Fibroblast of skin of right quadriceps (primary cell): ENCODE measurements at regions not wholly inside any gene's neighbourhood (a gene's known extent, or its start where the extent isn't known, plus 50 kb on each side); places are given as distances from the start of the nearest gene placed in this dataset.

Experiments
- DNase-seq: peaks from one replicate; pipeline ENCODE4 v3.0.0-alpha.2; 2013

DNA sequence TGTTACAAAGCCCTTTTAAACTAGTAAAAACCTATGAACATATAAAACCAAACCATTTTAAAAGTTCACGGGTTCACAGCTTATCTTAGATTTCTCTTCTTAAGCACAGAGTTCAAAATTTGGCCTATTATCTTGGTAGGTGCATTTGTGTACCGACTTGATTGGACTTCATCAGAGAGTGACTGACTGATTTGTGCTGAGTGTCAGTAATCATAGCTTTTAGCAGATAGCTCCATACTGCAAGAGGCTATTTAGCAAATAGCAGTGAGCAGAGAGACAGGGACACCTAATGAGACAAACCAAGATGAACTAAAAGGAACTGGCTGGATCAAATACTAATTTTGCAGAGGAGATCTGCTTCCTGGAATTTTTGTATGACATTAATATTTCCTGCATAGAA lies 274.5 kb downstream of the PRR16 start:
- DNase-seq = no peak

DNA sequence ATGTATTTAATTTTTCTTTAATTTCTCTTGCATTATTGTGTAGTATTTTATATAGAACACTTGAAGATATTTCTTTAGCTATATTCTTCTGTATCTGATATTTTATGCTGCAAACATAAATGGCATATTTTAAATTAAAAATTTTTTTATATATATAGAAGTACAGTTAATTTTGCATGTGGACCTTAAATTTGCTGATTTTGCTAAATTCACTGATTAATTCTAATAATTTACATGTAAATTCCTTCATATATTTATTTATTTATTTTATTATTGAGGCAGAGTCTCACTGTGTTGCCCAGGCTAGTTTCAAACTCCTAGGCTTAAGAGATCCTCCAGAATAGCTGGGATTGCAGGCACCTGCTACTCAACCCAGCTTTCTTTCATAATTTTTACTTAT lies 276.9 kb downstream of the PRR16 start:
- DNase-seq = no peak

DNA sequence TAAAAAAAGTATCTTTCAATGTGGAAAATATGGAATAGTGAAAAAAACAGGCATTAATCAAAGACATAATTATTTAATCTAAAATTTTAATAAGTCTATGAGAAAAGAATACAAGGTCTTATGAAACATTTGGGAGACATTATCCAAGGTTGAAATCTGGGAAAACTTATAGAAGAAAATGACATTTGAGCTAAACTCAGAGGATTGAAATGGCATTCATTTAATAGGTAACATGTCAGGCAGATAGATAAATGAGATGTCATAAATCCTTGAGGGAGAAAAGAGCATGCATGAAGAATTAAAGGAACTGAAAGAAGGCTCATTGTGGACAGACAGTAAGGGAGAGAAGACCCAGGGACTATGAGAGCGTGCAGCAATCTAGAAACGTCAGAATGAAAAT lies 284.4 kb downstream of the PRR16 start:
- DNase-seq = no peak

DNA sequence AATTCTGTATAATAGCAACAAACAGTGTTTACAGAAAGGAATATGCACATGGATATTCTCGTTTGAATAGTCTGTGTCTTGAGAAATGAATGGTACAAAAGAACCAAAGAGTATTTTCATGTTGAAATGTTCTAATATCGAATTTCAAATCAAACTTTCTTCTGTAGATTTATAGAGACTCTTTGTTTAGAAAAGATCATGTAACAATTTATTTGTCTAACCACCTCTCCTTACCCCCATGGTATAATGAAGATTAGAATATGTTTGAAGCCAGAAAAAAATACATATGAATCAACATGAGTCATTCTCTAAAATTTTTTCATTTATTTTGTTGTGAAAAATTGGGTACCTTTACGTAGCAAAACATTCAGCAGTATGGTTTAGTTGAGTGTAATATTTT lies 285.6 kb downstream of the PRR16 start:
- no peak for DNase-seq

DNA sequence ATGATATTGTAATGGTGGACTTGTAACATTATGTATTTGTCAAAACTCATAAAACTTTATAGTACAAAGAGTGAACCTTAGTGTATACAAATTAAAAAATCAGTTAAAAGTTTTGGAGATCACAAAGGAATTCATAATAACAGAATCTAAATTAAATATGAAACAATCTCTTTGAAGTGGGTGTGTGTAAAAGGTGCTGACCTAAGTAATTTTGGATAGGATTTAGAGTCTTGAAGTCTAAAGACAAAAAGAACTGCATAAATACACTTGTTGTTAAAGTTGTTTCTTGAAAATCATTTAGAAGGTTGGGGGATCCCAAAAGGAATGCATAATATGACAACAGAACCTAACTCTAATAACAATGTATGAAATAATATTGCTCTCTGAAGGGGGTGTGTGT lies 295.5 kb downstream of the PRR16 start:
- DNase-seq = no peak

DNA sequence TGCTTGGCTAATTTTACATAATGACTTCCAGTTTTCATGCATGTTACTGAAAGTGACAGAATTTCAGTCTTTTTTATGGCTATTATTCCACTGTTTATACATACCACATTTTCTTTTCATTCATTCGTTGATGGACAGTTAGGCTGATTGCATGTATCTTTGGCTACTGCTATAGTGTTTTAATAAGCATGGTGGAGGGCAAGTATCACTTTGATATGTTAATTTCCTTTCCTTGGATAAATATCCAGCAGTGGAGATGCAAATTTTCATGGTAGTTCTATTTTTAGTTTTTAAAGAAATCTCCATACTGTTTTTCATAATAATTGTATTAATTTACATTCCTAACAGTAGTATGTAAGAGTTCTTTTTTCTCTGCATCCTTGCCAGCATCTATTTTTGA lies 297.9 kb downstream of the PRR16 start:
- no peak for DNase-seq

DNA sequence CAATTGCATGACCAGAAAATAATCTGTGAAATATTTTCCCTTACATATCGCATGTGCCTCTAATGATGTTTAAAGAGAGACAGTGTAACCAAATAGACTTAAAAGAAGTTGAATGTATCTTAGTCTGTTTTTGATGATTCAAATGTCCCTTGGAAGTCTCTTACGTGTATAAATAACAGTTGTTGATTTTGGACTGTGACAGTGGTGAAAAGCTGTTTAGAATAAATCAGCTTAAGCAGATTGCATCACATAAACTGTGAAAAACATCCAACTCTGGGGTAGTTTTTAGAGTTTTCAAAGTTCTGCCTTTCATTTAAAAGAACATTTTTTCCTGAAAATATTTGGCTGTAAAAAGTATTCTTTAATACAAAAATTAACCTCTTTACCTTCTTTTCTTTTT lies 301.1 kb downstream of the PRR16 start:
- DNase-seq = peak; percentile 54

DNA sequence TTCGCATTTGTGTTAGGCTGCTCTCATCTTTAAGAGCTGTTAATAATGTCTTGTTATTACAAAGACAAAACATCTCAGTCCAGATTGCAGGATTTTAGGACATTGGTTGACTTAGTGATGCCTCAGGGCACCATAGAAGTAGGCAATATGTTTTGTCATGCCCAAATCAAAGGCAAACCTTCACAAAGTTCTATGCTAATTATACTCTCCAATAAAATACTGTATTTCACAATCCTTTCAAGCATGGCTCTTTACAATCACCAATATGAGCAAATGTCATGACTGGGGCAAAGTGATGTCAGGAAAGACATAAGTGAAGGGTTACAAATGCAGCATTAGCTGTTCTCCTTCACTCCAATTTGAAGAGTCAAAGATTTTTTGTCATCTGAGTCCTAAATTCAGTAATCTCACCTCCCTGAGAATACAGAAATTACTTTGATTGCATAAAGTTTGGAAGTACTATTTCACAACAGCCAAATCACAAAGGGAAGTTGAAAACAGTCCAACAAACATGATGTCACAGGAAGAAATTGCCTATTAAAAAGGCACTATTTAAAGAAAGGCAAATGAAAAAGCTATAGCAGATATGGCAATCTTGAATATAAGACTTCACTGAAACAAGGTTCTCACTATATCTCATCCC lies 303.2 kb downstream of the PRR16 start:
- DNase-seq = peak; percentile 71

DNA sequence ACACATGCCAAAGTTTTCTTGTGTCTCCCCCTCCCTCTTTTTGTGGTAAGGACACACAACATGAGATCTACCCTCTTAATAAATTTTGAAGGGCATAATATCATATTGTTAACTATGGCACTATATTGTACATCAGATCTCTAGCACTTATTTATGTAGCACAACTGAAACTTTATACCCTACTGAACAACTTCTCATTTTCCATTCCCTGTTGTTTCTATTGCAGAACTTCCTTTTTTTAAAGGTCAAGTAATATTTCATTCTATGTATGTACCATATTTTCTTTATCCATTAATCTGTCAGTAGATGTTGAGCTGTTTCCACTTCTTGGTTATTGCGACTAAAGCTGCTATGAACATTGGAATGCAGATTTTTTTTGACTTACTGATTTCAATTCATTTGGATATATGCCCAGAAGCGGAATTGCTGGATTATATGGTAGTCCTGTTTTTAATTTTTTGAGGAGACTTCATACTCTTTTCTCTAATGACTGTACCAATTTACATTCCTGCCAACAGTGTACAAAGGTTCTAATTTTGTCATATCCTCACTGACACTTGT lies 305.3 kb downstream of the PRR16 start:
- peak; percentile 95 for DNase-seq

DNA sequence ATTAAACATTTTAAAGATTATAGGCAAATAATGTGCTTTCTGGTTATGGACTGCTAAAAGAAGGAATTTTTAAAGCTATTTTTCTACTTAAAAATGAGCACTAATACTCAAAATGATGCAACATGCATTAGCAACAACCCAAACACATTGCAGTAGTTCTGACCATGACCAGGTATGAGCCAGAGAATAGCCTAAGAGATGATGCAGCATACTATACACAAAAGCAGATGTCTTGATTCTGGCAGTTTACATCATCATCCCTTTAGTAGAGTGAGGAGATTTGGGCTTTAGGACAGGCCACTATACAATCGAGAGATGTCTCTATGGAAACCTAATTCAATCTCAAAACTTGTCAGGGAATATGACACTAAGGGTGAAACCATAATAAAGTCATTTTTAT lies 307.1 kb downstream of the PRR16 start:
- DNase-seq = peak; percentile 37

DNA sequence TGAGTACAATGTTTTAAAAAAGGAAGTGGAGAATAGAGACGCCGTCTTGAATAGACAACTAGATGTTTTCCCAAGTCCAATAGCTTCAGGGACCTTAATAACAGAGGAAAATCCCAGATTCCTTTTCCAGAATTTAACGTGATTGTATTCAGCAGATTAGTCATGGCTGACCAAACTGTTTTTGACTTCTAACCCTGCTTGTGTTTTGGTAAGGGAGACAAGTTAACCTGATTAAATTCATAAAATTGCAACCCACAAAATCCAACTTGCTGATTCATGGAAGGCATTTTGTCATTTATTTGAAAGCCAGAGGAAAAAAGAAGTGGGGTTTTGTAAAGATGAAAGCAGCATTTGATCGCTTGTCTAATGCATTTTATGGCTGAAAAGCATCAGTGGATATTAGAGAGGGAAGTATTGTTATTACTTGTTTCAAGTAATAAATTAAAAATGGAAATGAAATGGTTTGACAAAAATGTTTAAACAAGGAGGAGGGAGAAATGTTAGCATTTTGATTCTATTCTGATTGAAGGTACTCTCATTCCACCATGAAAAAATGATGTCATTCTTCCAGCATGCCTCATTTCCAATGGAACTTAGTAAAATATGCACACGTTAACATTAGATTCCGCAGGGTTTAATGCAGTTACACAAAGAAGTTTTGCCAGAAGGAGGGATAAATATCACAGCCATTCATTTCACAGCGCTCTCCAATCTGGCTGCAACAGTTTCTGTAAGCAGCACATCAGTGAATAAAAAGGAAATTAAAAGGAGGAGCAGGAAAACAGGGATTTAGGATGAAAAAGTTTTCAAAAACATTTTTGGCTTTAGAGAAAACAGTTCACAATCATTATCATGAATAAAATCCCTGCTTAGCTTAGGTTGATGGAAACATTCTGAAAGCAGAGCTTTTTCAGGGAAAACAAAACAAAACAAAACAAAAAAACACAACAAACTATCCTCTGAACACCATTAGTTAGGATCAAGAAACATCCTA lies 314.7 kb downstream of the PRR16 start:
- peak; percentile 84 for DNase-seq

DNA sequence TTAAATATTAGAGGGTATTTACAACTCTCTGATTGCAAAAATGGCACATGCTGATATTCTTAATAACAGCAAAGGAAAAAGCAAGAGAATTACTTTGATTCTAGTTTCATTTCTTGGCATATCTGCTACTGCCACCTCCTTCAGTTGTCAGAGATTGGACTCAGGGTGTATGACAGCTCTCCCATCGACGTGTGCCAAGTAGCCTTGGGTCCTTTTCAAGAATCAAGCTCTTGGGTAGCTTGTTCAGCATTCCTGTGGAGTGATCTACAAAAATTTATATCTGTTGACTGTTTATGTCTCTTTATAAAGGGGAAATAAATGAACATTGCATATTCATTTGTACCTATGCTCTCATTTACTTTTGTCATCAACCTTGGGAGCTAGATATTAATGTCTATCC lies 315.6 kb downstream of the PRR16 start:
- DNase-seq = peak; percentile 37

DNA sequence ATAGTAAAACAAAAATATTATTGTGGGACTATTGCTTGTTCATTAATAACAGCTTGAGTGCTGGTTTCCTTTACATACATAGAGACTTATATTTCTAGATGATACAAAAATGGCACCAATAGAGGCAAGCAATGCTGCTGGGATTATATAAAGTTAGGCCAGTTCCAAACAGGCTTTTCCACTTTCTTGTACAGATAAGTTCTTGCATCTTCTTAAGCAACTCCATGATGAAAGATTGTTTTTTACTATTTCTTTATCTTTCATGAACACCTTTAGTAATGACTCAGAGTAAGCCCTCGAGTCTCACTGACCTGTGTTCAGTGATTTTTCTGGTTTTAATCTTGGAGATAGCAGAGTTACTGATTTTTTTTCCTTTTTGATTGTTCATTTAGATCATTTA lies 324.4 kb downstream of the PRR16 start:
- no peak for DNase-seq

DNA sequence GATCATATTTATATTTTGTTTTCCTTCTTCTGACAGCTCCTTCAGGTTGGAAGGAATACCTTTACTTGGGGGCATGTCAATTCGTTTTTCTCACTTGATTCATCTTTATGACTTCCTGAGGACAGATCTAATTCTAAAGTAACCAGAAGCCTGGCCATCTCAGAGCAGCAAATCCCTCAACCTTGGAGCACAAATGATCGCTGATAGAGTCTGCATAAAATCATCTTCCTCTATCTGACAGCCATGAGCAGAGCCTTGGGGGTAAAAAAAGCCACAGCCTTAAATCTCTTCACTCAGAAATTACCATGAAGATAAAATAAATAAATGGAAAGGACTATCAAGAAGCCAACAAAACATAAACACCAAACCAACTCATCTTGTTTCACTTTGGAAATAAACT lies 325.8 kb downstream of the PRR16 start:
- DNase-seq = peak; percentile 32

DNA sequence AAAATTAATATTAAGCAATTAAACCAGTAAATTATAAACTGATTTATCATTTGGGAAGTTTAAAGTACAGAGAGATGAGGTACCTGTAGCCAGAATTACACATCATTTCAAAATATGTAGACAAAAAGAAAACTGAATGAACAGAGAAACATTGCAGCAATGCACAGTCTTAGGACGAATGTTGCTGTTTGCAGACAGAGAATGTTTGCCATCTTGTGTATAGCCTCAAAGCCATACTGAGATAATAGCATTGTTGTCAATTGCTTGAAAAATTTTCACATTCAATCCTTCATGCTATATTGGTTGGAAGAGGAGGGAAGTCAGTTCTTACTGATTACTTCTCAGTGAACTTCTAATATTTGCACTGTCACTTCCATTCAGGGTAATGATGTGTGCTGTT lies 326.2 kb downstream of the PRR16 start:
- DNase-seq = no peak

DNA sequence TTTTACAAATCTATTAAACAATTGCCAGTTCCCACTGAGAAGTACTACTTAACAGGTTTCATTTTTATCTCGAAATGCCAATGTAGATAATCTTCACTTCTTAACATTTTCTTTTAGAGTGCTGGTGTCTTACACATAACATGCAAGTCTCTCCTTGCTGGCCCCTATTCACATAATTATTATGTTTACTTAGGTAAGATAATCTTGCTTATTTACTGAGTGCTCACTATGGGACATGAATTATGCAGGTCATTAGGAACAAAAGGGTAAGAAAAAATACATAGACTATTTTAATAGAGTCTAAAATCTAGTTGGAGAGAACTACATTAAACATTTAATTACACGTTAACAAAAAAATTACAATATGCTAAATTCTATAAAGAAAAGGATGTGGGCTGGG lies 328.4 kb downstream of the PRR16 start:
- no peak for DNase-seq

DNA sequence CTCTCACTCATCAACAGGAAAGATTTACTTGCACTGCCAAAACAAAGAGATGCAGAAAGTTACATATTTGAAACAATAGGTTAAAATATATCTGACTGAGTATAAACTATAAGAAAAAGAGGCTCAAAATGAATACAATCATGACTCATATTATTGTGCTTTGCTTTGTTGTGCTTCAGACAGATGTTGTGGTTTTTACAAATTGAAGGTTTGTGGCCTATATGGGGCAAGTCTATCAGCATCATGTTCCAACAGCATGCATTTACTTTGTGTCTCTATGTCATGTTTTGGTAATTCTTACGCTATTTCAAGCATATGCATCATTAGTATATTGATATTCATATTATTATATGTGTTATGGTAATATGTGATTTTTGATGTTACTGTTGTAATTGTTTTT lies 330.0 kb downstream of the PRR16 start:
- DNase-seq = no peak

DNA sequence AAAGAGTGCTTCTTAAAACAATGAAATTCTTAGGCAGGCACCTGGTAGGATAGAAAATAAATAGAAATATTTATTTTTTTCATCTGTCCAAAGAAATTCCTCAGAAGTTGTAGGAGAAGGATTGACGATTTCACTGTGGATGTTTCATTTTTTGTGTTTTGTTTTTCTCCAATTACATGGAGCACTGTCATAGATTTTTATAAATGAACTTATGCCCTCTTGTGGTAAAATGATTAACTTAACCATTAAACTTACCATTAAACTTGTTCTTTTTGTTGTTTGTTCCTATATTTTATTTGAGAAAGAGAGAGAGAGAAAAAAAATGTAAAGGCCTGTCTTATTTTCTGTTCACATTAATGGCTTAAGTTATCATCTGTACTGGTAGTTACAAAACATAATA lies 339.2 kb downstream of the PRR16 start:
- peak; percentile 41 for DNase-seq

DNA sequence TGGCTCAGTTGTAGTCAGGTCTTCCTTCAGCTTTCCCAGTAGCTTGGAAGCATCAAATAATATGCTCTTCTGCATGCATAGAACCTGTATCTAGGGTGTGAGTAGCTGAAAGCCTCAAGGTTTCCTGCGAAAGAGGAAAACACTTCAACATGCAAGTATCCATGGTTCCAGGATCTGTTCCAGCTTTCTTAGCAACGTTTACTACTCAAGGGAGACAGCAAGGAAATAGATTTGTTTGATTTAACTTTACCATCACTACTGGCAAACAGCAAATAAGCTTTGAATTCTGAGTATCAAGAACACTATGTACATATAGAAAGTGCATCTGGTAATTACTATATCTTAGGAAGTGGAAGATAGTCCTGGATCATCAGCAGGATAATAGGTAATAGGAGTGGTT lies 341.0 kb downstream of the PRR16 start:
- DNase-seq = no peak

DNA sequence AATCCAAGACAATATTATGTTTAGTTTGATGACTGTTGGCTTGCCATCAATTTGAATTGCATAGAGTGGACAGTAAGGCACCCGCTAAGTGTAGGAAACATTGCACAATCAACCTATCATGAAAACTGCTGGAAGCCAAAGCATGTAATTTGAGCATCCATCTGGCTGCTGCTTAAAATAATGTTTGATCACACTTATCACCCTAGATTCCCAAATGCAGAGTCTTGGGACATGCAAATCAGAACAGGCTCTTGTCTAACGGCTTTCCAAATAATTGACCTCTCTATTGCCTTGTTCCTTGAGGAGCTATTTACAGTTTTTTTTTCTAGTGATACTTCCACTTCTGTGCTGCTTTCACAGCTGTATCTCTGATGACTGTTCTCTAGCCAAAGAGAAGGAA lies 342.1 kb downstream of the PRR16 start:
- peak; percentile 42 for DNase-seq

DNA sequence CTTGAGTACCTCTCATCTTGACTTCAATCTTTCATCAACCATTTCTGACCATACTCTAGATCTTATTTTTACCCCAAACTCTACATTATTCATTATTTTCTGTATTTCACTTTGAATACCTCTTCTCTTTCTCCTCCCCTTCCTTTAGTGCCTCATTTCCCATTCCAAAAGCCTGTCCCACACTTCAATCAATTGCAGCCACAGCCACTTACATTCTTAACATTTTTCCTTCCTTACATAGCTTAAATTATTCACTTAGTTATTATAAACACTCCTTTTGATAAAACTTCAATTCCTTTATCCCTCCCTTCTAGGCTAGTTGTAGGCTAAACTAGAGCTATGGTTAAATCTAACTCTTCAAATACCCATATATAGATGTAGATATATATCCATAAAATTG lies 344.0 kb downstream of the PRR16 start:
- DNase-seq = peak; percentile 54

DNA sequence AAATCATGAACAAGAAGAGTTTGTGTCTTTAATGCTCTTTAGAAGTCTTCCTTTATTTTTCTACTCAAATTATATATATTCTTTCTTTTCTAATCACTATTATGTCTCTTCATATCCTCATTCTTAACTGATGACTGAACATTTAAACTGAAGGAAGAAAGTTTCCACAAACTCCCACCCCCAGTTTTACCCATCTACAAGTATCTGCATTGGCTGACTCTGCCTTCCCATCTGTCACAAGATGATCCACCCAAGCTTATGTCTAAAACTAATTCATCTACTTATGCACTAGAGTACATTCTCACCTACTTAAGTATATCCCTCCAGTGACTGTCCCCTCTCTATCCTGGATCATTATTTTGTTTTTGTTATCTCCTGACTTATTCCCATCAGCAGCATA lies 344.5 kb downstream of the PRR16 start:
- DNase-seq = peak; percentile 15

DNA sequence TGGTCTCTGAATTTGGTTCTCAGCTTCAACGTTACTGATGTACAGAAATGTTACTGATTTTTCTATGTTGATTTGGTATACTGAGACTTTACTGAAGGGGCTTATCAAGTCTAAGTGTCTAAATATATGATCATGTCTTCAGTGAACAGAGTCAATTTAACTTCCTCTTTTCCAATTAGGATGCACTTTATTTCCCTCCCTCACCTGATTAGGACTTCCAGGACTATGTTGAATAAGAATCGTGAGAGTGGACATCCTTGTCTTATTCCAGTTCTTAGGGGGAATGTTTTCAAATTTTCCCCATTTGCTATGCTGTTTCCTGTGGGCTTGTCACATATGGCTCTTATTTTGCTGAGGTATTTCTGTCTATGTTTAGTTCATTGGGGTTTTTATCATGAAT lies 349.5 kb downstream of the PRR16 start:
- no peak for DNase-seq
